GM12878 (cell line): ENCODE measurements at regions not wholly inside any gene's neighbourhood (a gene's known extent, or its start where the extent isn't known, plus 50 kb on each side); places are given as distances from the start of the nearest gene placed in this dataset.

Experiments used
- BACH1 ChIP-seq: fragments of 450-650 bp; IDR thresholded peaks from 2 replicates; pipeline ENCODE4 v1.6.1; 2017; ENCODE audit warnings: mild to moderate bottlenecking, borderline replicate concordance
- CEBPB ChIP-seq, 2 experiments: fragments of 150-350 bp in 1 of 2; IDR thresholded peaks; 2 replicates each; pipeline ENCODE4 v1.6.1; 2012 to 2014; ENCODE audit warnings: low read depth in 2 of 2, low read length in 2 of 2, borderline replicate concordance in 1 of 2, inconsistent platforms in 1 of 2
- CHD2 ChIP-seq: IDR thresholded peaks from 2 replicates; pipeline ENCODE4 v1.6.1; 2011; ENCODE audit warnings: low read depth, low read length, improper control_type of control experiment, borderline replicate concordance
- CREM ChIP-seq: IDR thresholded peaks from 2 replicates; pipeline ENCODE4 v1.6.1; 2014; ENCODE audit warnings: antibody characterized with exemption, low read depth
- HSF1 ChIP-seq: fragments of 150-350 bp; IDR thresholded peaks from 2 replicates; pipeline ENCODE4 v1.6.1; 2014; ENCODE audit warnings: mild to moderate bottlenecking, low read depth, low read length
- JUNB ChIP-seq: IDR thresholded peaks from 2 replicates; pipeline ENCODE4 v1.6.1; 2016; ENCODE audit warnings: antibody characterized with exemption, mild to moderate bottlenecking
- JUND ChIP-seq: IDR thresholded peaks from 2 replicates; pipeline ENCODE4 v1.6.1; 2012; ENCODE audit warnings: low read depth, mild to moderate bottlenecking, low read length, improper control_type of control experiment, moderate library complexity
- KLF5 ChIP-seq: fragments of 450-650 bp; IDR thresholded peaks from 2 replicates; pipeline ENCODE4 v1.6.1; 2014; ENCODE audit warnings: mild to moderate bottlenecking; ENCODE audit not compliant: partially characterized antibody
- LARP7 ChIP-seq: fragments of 450-650 bp; IDR thresholded peaks from 2 replicates; pipeline ENCODE4 v1.6.1; 2017; ENCODE audit warnings: mild to moderate bottlenecking
- MTA2 ChIP-seq: fragments of 450-650 bp; IDR thresholded peaks from 2 replicates; pipeline ENCODE4 v1.6.1; 2016; ENCODE audit warnings: low read depth, mild to moderate bottlenecking, moderate library complexity
- NFYA ChIP-seq: IDR thresholded peaks from 2 replicates; pipeline ENCODE4 v1.6.1; 2011; ENCODE audit warnings: low read depth, mild to moderate bottlenecking, low read length, improper control_type of control experiment, borderline replicate concordance
- POU2F2 ChIP-seq: IDR thresholded peaks from 3 replicates; pipeline ENCODE4 v1.6.1; 2011; ENCODE audit warnings: low read depth, mild to moderate bottlenecking, low read length, borderline replicate concordance
- RAD51 ChIP-seq: fragments of 450-650 bp; IDR thresholded peaks from 2 replicates; pipeline ENCODE4 v1.6.1; 2016; ENCODE audit warnings: moderate library complexity, mild to moderate bottlenecking, inconsistent platforms
- RUNX3 ChIP-seq: IDR thresholded peaks from 2 replicates; pipeline ENCODE4 v1.6.1; 2012; ENCODE audit warnings: low read length, inconsistent platforms
- SMAD5 ChIP-seq: IDR thresholded peaks from 2 replicates; pipeline ENCODE4 v1.6.1; 2016; ENCODE audit warnings: antibody characterized with exemption, low read depth
- SPI1 ChIP-seq: IDR thresholded peaks from 2 replicates; pipeline ENCODE4 v1.6.1; 2011; ENCODE audit warnings: low read depth, mild to moderate bottlenecking, low read length, moderate library complexity, borderline replicate concordance; ENCODE audit not compliant: insufficient read depth
- SRF ChIP-seq, 2 experiments: IDR thresholded peaks; 2 replicates each; pipeline ENCODE4 v1.6.1; 2011; ENCODE audit warnings: low read depth in 2 of 2, low read length in 2 of 2, mild to moderate bottlenecking in 1 of 2, moderate library complexity in 1 of 2
- TCF3 ChIP-seq: IDR thresholded peaks from 2 replicates; pipeline ENCODE4 v1.6.1; 2012; ENCODE audit warnings: low read depth, mild to moderate bottlenecking, low read length, borderline replicate concordance; ENCODE audit not compliant: insufficient read depth
- TCF7 ChIP-seq: IDR thresholded peaks from 2 replicates; pipeline ENCODE4 v1.6.1; 2014; ENCODE audit warnings: antibody characterized with exemption, borderline replicate concordance
- ZBTB11 ChIP-seq: fragments of 450-650 bp; formaldehyde crosslinking; IDR thresholded peaks from 2 replicates; pipeline ENCODE4 v1.5.0; 2022; ENCODE audit warnings: mild to moderate bottlenecking, missing genetic modification characterization
- ZNF622 ChIP-seq: fragments of 450-650 bp; IDR thresholded peaks from 2 replicates; pipeline ENCODE4 v1.6.1; 2017; ENCODE audit warnings: mild to moderate bottlenecking, inconsistent platforms
- TF ChIP-seq, protein P1 (sequence below): IDR thresholded peaks from 2 replicates; pipeline ENCODE4 v1.6.1; 2012; ENCODE audit warnings: improper control_type of control experiment, low read depth, low read length; ENCODE audit not compliant: insufficient replicate concordance

- TF ChIP-seq LARP7: no peak
- peak; percentile 94 for TF ChIP-seq MTA2
- no peak for TF ChIP-seq SMAD5
- no peak for TF ChIP-seq KLF5
- no peak for TF ChIP-seq SRF (IDR thresholded peaks at IDR 0.05; ENCODE audit: low read depth in 2 of 2, low read length in 2 of 2)
- peak; percentile 87; the same call in 1 of the 2 replicates for TF ChIP-seq JUND
- TF ChIP-seq TCF7: peak; percentile 67; the same call in 1 of the 2 replicates
- TF ChIP-seq, protein P1, sequence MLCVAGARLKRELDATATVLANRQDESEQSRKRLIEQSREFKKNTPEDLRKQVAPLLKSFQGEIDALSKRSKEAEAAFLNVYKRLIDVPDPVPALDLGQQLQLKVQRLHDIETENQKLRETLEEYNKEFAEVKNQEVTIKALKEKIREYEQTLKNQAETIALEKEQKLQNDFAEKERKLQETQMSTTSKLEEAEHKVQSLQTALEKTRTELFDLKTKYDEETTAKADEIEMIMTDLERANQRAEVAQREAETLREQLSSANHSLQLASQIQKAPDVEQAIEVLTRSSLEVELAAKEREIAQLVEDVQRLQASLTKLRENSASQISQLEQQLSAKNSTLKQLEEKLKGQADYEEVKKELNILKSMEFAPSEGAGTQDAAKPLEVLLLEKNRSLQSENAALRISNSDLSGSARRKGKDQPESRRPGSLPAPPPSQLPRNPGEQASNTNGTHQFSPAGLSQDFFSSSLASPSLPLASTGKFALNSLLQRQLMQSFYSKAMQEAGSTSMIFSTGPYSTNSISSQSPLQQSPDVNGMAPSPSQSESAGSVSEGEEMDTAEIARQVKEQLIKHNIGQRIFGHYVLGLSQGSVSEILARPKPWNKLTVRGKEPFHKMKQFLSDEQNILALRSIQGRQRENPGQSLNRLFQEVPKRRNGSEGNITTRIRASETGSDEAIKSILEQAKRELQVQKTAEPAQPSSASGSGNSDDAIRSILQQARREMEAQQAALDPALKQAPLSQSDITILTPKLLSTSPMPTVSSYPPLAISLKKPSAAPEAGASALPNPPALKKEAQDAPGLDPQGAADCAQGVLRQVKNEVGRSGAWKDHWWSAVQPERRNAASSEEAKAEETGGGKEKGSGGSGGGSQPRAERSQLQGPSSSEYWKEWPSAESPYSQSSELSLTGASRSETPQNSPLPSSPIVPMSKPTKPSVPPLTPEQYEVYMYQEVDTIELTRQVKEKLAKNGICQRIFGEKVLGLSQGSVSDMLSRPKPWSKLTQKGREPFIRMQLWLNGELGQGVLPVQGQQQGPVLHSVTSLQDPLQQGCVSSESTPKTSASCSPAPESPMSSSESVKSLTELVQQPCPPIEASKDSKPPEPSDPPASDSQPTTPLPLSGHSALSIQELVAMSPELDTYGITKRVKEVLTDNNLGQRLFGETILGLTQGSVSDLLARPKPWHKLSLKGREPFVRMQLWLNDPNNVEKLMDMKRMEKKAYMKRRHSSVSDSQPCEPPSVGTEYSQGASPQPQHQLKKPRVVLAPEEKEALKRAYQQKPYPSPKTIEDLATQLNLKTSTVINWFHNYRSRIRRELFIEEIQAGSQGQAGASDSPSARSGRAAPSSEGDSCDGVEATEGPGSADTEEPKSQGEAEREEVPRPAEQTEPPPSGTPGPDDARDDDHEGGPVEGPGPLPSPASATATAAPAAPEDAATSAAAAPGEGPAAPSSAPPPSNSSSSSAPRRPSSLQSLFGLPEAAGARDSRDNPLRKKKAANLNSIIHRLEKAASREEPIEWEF: peak; percentile 77
- peak; percentile 97 for TF ChIP-seq JUNB
- peak; percentile 82; the same call in 1 of the 2 replicates for TF ChIP-seq BACH1
- no peak for TF ChIP-seq ZNF622
- peak; percentile 99 for TF ChIP-seq RUNX3
- TF ChIP-seq HSF1: no peak
- peak in 1 of 2 experiments; percentile 87; a peak in 1 of 4 replicates for TF ChIP-seq CEBPB (IDR thresholded peaks at IDR 0.05; ENCODE audit: borderline replicate concordance in 1 of 2, low read depth in 2 of 2, low read length in 2 of 2)
- no peak for TF ChIP-seq ZBTB11 (CRISPR knock-in tag)
- 0 out of 2 replicates have a peak, but pooled peaks have one; percentile 36 for TF ChIP-seq TCF3
- TF ChIP-seq NFYA: no peak
- peak; percentile 36; the same call in 1 of the 2 replicates for TF ChIP-seq SPI1
- 0 out of 2 replicates have a peak, but pooled peaks have one; percentile 17 for TF ChIP-seq CHD2
- peak; percentile 83; the same call in 1 of the 3 replicates for TF ChIP-seq POU2F2
- TF ChIP-seq CREM: peak; percentile 77
- no peak for TF ChIP-seq RAD51
Observed at GRCh38 chr10:91006752-91007346, 86.0 kb upstream of the ANKRD1 start (continued).
